BJ (cell line): ENCODE measurements at regions not wholly inside any gene's neighbourhood (a gene's known extent, or its start where the extent isn't known, plus 50 kb on each side); places are given as distances from the start of the nearest gene placed in this dataset.

Source experiments
- CTCF ChIA-PET: fragments of 350-600 bp; formaldehyde crosslinking; extraction: SDS; loops from one replicate; lab custom pipeline; 2021; ENCODE audit warnings: antibody characterized with exemption, inconsistent platforms; lab: Yijun Ruan, JAX
- POLR2A ChIA-PET: fragments of 300-600 bp; sonication (Branson Sonifier 250); formaldehyde crosslinking; extraction: SDS; loops from one replicate; lab custom pipeline; 2021; ENCODE audit warnings: antibody characterized with exemption; lab: Charles Lee
- DNase-seq: peaks from one replicate; pipeline ENCODE4 v3.0.0-alpha.2; 2011; ENCODE audit warnings: low read depth
- H3K27me3 ChIP-seq: 2 replicates; pipeline ENCODE4 v1.6.0; 2011; ENCODE audit warnings: low read length; ENCODE audit not compliant: control insufficient read depth, insufficient read depth
- H3K36me3 ChIP-seq: 2 replicates; pipeline ENCODE4 v1.5.1; 2011; ENCODE audit warnings: low read length; ENCODE audit not compliant: control insufficient read depth, insufficient read depth
- H3K4me3 ChIP-seq: 2 replicates; pipeline ENCODE4 v1.5.1; 2011; ENCODE audit warnings: low read depth, mild to moderate bottlenecking, control low read depth, low read length
- TF ChIP-seq, protein P1 (sequence below): IDR thresholded peaks from 2 replicates; pipeline ENCODE4 v1.5.1; 2011; ENCODE audit warnings: low read depth, mild to moderate bottlenecking, control low read depth, inconsistent platforms, low read length, moderate library complexity; ENCODE audit not compliant: insufficient read depth

GRCh38 chr22:26905640-26906039 lies 248.3 kb downstream of the MIAT start:
- no peaks in the 10 kb centered on the region for H3K36me3 ChIP-seq
- POLR2A ChIA-PET: no interaction called here

DNA sequence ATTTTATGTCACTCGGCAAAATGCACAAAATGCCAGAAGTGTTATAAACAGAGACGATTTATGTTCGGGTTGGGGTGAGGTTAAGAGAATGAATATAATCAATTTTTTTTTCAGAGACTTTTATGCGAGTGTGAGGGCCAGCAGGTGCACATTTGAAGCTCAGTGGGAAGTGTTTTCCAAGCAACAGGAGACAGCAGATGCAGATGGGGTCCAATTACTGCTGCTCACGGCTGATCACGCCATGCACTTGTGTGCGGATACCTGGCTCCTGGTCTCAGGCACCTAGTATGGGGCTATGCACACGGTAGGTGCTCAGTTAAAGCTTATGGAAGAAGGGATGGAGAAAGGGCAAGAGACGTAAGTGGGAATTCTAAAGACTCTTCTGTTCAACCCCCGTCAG lies 249.1 kb downstream of the MIAT start:
- peaks cover 13% of the 10 kb centered on the region for H3K27me3 ChIP-seq
- no peak for DNase-seq
- ChIA-PET POLR2A (no interaction called here), CTCF (no interaction called here)
- TF ChIP-seq, protein P1, sequence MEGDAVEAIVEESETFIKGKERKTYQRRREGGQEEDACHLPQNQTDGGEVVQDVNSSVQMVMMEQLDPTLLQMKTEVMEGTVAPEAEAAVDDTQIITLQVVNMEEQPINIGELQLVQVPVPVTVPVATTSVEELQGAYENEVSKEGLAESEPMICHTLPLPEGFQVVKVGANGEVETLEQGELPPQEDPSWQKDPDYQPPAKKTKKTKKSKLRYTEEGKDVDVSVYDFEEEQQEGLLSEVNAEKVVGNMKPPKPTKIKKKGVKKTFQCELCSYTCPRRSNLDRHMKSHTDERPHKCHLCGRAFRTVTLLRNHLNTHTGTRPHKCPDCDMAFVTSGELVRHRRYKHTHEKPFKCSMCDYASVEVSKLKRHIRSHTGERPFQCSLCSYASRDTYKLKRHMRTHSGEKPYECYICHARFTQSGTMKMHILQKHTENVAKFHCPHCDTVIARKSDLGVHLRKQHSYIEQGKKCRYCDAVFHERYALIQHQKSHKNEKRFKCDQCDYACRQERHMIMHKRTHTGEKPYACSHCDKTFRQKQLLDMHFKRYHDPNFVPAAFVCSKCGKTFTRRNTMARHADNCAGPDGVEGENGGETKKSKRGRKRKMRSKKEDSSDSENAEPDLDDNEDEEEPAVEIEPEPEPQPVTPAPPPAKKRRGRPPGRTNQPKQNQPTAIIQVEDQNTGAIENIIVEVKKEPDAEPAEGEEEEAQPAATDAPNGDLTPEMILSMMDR: no peak
- no peaks in the 10 kb centered on the region for H3K36me3 ChIP-seq
- no peak overlapping the region for H3K4me3 ChIP-seq

More at GRCh38 chr22:26905640-26906039, 248.3 kb downstream of the MIAT start:
- Histone ChIP-seq H3K4me3 (no peak overlapping the region), H3K27me3 (peaks cover 6% of the 10 kb centered on the region)
- TF ChIP-seq, protein P1: no peak
- CTCF ChIA-PET: no interaction called here
- no peak for DNase-seq

DNA sequence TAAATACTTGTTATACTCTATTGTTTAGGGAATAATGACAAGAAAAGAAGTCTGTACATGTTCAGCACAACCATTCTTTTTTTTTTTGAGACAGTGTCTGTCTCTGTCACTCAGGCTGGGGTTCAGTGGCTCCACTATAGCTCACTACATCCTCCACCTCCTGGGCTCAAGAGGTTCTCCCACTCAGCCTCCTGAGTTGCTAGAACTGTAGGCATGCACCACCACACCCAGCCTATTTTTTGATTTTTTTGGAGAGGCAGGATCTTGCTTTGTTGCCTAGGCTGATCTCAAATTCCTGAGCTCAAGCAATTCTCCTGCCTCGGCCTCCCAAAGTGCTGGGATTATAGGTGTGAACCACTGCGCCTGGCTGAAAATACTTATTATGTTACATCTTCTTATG lies 250.0 kb downstream of the MIAT start:
- Histone ChIP-seq H3K36me3 (no peaks in the 10 kb centered on the region), H3K4me3 (no peak overlapping the region), H3K27me3 (peaks cover 15% of the 10 kb centered on the region)
- ChIA-PET POLR2A (no interaction called here), CTCF (no interaction called here)
- DNase-seq: no peak
- TF ChIP-seq, protein P1: no peak

- H3K4me3 ChIP-seq: no peak overlapping the region
- H3K27me3 ChIP-seq: peaks cover 20% of the 10 kb centered on the region
- ChIA-PET CTCF (no interaction called here), POLR2A (no interaction called here)
- TF ChIP-seq, protein P1: no peak
- DNase-seq: no peak
- no peaks in the 10 kb centered on the region for H3K36me3 ChIP-seq
These were observed 253.5 kb downstream of the MIAT start for GRCh38 chr22:26910845-26911244.

GRCh38 chr22:26912655-26913345 lies 255.4 kb downstream of the MIAT start:
- Histone ChIP-seq H3K36me3 (no peaks in the 10 kb centered on the region), H3K27me3 (peaks cover 20% of the 10 kb centered on the region), H3K4me3 (no peak overlapping the region)
- ChIA-PET POLR2A (no interaction called here), CTCF (no interaction called here)
- no peak for DNase-seq
- TF ChIP-seq, protein P1: no peak
